NCI-H2107 treated with DMSO at 0.1 percent for 48 hours (cell line): ENCODE measurements at regions not wholly inside any gene's neighbourhood (a gene's known extent, or its start where the extent isn't known, plus 50 kb on each side); places are given as distances from the start of the nearest gene placed in this dataset.

Experiments used
- DNase-seq: peaks from one replicate; lab custom pipeline; 2025; ENCODE audit not compliant: unreplicated experiment; lab: John Stamatoyannopoulos, UW

DNA sequence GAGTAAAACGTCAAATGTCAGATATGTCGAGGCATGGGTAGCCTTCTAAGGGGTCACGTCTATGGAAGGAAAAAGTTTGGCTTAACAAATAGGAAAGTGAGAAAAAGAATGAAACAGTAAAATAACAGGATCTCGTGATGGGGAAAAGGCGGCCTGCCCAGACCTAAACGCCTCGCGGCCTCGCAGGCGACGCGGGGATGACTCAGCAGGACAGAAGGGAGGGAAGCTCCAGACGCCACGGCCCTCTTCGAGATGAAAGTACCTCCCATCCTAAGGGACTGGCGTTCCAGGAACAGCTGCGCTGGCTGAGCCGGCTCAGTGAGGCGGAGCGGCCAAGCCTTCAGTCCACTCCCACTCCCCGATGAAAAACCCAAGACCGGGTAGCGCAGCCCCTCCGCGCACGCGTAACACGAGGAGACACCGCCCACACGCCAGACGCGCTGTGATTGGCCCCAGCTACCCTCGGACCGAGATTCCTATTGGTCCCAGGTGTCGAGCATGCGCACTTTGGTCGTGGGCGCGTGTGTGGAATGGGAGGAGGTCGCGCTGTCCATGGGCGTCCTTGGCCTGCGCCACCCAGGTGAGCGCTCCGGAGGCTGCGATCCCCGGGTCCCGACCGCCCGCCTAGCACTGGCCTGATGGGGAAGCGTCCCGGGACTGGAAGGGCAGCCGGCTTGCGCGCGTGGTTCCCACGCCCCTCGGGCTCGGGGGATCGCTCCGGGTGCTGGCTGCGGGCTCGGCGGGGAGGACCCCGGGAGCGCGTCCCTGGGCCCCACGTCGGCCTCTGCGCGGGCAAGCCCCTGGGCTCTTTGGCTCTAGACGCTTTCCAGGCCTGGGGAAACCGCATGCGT, 588.5 kb downstream of the MTRR start:
- DNase-seq: no peak

DNA sequence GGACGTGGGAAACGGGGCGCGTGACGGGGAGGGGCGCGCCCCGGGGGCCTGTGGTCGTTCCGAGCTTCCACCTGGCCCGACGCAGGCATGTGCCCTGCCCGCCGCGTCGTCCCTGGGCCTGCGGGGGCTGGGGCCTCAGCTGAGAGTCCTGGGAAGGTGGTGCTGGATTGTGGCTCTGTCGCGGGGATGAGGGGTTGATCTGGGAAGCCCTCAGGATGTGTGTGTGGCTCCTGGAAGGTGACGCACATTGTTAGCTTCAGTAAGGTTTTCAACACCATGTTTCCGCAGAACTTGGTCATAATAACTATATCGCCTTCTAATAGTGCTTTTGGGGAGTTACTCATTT, 589.1 kb downstream of the MTRR start:
- DNase-seq: no peak

DNA sequence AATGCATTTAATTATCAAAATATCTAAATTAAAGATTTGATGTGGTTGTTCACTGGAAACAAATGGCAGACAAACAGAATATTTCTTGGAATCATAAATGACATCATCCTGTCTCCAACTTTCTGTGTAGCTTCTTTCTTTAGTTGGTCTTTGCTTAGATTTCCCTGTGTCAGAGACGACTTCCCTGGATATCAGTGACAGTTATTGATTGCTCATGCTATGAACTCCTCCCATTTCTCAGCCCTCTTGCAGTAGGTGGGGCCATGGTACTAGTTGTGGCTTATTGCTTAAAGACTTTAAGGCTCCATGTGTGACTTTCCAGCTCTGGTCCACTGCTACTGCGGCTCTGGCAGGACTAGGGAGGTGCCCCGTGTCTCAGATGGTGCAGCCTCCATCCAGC, 592.6 kb downstream of the MTRR start:
- no peak for DNase-seq

DNA sequence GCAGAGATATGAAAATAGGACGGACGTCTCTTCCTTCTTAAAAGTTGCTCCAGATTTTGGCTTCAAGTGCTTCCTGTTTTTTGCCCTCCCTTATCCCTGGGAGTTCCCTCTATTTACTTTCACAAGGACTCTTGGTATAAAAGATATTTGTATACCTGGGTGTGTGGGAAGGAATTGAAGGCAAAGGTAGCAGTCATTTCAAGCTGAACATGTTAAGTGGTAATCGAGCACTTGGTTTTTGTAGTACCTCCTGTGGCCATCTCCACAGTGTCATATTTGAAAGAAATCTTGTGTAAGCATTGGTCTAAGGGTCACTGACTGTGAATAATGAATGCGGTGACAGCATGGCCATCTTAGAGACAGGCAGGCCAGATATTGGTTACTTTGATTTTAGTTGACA, 593.6 kb downstream of the MTRR start:
- DNase-seq: peak; percentile 17

DNA sequence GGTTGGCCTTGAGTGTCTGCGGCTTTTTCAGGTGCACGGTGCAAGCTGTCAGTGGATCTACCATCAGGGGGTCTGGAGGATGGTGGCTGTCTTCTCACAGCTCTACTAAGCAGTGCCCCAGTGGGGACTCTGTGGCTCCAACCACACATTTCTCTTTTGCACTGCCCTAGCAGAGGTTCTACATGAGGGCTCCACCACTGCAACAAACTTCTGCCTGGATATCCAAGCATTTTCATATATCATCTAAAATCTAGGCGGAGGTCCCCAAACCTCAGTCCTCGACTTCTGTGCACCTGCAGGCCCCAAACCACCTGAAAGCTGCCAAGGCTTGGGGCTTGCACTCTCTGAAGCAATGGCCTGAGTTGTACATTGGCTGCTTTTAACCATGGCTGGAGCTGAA, 601.5 kb downstream of the MTRR start:
- DNase-seq: no peak

DNA sequence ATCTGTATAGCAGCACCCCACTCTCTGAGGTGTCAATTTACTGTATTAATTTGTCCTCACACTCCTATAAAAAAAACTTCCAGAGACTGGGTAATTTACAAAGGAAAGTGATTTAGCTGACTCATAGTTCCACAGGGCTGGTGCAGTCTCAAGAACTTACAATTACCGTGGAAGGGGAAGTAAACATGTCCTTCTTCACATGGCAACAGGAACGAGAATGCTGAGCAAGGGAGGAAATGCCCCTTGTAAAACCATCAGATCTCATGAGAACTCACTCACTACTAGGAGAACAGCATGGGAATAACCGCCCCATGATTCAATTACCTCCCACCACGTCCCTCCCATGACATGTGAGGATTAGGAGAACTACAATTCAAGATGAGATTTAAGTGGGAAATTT, 602.6 kb downstream of the MTRR start:
- DNase-seq: no peak

DNA sequence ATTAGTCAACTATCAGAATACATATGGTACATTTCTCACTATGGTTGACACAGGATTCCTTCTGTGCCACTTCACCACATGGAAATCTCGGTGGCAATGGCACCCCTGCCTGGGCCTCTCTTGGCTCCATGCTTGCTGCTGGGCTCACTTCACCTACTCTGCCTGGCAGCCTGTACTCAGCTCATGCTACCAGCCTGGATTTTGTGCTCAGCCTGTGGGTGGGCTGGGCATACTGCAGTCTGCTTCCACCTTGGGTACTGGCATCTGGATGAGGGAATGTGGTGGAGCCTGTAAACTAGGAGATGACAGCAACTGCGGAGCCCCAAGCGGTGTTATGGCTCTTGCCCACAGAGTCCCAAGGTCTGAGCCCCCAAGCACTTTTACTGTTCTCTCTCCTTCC, 604.1 kb downstream of the MTRR start:
- no peak for DNase-seq

DNA sequence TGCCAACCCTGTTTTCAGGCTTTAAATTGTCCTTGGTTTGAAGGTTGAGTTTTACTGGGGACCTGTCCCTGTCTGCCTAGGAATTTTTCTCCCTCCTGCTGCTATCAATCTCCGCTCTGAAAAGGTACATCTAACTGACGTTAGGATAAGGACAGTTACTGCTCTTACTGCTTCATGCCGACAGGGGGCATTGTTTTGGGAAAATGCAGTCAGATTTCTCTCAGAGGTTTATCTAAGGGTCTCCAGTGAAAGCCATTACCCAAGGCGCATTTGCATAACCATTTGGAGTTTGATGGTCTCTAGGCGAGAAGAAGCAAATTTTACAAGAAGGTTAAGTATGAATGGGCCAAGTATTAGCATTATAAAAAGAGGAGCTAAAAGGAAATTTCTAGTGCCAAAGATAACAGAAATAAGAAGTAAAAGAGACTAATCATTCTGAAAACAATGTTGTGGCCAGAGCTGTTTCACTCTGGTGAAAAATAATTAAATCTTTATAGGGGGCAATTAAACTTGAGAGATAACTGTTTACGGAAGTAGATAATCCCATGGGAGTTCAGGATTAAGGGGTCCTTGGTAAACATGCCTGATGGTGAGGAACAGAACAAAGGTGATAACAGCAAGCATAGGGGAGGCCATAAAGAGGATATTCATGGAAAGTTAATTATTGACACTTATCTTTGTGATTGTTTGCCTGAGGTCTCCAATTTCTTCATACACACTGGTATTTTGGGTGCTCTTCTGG, 605.0 kb downstream of the MTRR start:
- no peak for DNase-seq

DNA sequence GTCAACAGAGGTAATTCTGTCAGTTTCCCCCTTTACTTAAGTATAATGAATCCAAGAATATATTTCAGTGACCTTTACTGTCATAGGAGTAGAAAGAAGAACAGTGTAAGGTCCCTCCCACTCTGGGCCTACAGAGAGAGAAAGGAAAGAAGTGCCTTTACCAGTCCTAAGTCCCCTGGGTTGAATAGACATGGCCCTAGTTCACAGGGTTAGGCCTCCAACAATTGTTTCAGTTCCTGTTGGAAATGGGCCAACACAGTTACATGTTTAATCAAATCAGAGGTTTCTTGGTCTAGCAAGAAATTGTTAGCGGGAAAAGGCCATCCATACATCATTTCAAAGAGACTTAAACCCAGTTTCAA, 605.6 kb downstream of the MTRR start:
- no peak for DNase-seq

DNA sequence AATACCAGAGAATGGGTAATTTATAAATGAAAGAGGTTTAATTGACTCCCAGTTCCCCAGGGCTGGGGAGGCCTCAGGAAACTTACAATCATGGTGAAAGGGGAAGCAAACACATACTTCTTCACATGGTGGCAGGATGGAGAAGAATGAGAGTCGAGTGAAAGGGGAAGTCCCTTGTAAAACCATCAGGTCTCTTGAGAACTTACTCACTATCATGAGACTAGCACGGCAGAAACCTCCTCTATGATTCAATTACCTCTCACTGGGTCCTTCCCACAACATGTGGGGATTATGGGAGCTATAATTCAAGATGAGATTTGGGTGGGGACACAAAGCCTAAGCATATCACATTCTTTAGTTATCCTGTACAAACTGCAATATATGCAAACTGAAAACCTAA, 609.4 kb downstream of the MTRR start:
- no peak for DNase-seq

DNA sequence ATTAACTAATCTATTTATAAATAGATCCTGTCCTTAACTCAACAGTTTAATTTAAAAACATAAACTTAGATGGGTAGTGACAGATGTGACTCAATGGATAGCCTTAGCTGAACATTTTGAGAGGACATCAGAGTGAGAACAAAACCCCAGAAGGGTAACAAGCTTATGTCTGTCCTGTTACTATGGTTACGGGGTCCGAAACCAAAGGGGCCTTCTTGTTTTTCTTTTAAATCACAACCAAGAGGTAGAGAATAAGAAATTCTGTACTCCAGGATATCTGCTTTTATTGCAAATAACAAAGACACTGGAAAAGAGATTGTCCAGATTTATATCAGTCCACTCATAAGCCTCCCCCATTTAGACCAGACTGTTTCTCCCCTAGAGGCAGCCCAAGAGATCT, 612.1 kb downstream of the MTRR start:
- DNase-seq: no peak

DNA sequence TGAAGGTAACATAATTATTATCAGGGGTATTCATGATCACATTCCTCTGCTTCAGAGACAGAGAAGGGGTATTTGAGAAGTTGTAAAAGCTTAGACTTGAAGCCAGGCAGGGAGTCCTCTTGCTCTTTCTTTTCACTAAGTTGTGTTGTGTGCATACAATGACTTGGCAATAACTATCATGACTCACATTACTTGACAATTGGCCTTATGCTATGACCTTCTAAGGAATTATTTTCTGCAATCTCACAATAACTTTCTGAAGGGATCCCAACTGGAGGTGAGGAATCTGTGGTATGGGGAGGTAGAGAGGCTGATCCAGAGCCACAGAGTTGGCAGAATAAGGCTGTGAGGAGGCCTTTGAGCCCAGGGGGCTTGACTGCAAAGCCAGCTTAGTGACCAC, 622.3 kb downstream of the MTRR start:
- DNase-seq: no peak

DNA sequence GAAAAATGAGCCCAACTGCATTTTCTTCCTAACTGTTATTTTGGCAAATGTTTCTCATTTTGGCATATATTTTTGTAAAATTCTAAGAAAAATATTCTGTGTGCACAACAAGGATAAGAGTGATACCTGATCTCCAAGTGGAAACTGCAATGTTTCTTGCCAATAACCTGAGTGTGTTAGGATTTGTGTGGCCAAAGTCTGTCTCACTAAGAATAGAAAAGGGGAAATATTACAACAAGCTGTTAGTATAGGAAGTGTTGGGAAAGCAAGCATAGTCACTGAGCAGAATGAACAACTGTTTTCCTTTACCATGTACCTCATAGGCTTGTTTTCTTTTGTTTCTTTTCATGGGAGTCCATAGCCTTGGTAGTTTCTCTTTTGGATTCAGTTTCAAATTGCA, 624.2 kb downstream of the MTRR start:
- no peak for DNase-seq

DNA sequence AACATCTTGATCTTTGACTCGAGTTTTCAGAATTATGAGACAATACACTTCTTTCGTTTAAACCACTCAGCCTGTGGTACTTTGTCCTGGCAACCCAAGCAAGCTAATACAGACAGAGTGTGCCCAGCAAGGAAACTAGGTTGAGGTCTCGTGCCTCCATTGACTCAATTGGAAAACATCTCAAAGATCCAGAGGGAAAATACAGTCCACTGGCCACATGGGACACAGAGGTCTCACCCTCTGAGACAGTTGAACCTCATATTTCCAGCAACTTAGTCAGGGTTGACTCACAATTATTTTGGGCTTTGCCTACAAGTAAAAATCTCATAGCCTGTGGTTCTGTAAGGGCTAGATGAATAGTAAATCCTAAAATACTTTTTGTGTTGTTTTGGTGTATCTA, 631.5 kb downstream of the MTRR start:
- DNase-seq: no peak

DNA sequence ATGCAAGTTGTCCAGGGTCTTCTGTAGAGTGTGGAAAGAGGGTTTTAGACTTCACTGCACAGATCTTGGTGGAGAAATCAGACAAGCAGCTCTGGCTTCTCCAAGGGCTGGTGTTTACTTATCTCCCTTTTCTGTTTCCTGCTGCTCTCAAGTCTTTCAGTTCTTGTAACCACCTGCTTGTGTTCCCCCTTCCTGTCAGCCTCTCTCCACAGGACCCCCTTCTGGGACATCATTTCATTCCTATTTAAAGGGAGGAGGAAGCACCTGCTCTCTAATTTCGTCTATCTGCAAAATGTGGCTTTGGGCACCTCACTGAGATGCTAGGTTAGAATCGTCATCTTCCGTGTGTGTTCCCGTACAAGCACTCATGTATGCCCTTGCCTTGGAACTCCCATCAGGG, 636.2 kb downstream of the MTRR start:
- peak; percentile 36 for DNase-seq

DNA sequence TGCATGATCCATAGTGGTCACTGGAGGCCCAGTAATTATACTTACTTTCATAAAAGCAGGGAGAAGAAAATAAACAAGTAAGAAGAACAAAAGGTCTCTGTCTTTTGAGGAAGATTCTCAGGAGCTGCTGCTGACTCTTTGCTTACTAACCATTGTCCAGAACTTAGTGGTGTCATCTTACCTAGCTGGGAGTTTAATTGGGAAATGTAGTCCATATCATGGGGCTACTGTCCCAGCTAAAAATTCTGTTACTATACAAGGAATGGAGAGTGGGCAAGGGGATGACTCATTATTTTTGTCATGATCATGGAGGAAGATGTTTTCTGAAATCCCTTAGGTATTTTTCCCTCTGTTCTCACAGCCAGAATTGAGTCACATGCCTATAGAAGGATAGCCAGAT, 639.3 kb downstream of the MTRR start:
- DNase-seq: peak; percentile 14

DNA sequence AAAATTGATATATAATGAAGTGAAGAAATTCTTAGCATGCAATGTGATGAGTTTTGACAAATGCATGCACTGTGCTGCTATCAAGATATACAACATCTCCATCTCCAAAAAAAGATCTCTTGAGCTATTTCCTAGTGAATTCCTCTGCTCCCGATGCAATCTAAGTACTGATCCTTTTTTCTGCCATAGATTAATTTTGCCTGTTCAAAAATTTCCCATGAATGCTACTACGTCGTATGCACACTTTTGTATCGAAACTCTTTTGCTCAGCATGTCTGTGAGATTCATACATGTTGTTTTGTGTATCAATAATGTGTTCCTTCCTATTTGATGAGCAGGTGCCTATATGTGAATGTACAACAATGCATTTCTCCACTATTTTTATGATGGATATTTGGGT, 647.4 kb downstream of the MTRR start:
- DNase-seq: no peak

DNA sequence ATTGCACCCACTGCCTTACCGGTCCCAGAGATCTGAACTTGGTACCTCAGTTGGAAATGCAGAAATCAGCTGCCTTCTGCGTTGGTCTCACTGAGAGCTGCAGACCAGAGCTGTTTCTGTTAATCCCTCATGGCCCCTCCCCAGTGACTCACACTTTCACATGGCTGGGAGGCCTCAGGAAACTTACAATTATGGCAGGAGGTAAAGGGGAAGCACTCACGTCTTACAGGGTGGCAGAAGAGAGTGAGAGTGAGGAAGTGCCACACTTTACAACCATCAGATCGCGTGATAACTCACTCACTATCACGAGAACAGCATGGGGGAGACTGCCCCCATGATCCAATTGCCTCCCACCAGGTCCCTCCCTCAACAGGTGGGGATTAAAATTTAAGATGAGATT, 648.5 kb downstream of the MTRR start:
- DNase-seq: no peak

DNA sequence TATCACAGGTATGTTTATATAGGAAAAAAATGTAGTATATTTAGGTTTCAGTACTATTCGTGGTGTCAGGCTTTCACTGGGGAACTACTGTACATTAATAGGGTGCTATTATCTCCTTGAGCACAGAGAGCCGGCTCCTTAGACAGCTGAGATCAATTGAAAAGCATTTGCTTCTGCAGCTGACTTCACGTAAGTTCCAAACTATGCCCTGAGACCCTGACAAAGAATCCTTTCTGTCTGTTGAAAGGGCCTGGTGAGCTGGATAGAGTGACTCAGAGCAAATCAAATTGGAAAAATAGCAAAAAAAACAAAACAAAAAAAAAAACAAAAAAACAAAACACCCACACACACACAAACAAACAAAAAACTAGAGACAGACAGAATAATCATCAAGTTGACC, 652.0 kb downstream of the MTRR start:
- DNase-seq: no peak

DNA sequence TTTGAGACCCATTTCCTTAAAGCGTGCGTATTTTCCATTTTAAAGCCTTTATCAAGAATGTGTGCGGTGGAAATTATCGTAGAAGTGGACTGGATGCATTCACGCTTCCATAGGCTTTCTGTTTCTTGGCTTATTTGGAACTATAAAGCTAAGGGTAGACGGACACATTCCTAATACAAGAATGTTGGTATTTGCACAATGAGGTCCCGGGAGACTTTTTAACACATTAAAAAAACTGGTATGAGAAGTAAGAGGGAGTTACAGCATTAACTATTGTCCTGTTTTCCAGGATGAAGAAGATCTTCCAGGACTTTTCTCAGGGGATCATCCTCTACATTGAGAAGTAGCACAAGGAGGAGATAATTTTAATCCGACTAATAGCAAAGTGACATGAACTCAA, 653.0 kb downstream of the MTRR start:
- no peak for DNase-seq

DNA sequence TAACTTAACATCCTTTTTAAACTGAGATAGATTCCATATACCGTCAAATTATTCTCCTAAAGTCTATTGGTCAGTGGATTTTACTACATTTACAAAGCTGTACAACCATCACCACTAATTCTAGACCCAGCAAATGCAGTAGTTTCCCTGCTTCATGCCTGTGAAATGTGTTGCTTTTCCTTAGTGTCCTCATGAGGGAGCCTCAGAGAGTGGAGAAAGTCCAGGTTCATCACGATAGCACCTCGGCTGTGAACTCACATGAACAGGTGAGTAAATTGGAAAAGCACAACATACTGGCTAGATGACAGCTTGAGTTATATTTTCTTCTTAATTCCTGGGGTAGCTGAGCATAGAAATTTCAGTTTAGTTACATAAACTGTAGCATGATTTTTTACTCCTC, 653.7 kb downstream of the MTRR start:
- no peak for DNase-seq

DNA sequence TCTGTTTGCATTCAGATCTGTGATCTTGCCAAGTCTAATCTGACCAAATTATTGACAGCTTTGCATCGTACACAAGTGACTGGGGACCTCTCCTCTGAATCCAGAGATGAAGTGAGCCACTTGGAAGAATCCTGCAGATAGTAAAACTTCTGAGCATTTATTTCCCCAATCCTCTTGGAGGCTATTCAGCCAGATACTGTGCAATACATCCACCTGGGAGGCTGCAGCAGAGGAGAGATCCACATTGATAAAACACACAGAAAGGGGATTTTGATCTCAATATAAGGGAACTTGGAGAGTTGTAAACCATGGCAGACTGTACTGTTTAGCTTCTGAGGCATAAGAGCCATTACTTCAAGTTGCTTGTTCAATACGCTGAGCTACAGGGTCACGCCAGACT, 654.6 kb downstream of the MTRR start:
- no peak for DNase-seq

DNA sequence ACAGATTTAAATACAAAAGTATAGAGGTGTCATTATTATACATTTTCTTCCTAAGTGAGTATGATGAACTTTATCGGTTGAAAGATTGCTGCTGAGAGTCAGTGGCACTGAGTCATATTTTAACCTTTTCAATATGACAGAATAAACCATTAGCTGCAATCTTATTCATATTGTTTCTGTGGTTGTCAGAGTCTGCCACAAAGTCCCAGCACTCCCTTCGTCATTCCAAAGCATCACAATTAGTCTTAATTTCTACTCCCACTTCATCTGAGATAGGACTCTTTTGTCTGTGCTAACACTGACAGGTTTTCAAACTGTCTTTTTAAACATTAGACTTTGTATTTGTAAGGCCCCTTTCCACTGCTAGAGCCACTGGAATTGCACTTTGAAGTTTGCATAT, 656.9 kb downstream of the MTRR start:
- DNase-seq: no peak
